ENCODE measurements at regions not wholly inside any gene's neighbourhood (a gene's known extent, or its start where the extent isn't known, plus 50 kb on each side); places are given as distances from the start of the nearest gene placed in this dataset.

DNA sequence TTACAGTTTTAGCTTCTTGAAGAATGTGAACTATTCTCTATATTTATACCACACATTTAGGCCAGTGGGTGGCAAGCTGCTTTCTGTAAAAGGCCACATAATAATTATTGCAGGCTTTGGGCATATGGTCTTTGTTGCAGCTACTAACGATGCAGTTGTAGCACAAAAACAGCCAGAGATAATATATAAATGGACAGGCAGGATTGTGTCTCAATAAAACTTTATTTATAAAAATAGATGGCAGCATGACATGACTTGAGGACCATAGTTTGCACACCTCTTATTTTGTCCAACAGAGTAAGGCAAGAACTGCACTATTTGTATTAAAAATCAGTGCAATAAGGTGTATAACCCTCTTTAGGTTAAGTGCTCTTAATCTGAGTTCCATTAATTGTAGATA, 415.0 kb downstream of the ANXA1 start:
- no peak for DNase-seq

DNA sequence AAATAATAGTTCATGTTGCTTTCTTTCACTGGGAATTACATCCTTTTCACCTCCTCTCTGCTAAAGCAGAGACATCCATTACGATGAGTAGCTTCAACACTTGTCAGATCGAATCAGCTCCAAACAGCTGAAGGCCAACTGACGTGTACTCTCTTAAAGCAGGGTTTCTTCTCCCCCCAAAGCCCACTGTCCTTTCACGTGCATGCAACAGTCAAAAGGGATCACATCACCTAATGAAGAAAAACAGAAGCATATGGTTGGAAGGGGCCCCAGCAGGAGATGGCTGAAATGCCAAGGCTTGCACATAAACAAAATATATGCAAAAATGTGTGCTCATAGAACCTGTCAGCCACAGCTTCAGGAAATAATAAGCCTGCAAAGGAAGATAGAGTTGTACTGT, 421.6 kb downstream of the ANXA1 start:
- no peak for DNase-seq

DNA sequence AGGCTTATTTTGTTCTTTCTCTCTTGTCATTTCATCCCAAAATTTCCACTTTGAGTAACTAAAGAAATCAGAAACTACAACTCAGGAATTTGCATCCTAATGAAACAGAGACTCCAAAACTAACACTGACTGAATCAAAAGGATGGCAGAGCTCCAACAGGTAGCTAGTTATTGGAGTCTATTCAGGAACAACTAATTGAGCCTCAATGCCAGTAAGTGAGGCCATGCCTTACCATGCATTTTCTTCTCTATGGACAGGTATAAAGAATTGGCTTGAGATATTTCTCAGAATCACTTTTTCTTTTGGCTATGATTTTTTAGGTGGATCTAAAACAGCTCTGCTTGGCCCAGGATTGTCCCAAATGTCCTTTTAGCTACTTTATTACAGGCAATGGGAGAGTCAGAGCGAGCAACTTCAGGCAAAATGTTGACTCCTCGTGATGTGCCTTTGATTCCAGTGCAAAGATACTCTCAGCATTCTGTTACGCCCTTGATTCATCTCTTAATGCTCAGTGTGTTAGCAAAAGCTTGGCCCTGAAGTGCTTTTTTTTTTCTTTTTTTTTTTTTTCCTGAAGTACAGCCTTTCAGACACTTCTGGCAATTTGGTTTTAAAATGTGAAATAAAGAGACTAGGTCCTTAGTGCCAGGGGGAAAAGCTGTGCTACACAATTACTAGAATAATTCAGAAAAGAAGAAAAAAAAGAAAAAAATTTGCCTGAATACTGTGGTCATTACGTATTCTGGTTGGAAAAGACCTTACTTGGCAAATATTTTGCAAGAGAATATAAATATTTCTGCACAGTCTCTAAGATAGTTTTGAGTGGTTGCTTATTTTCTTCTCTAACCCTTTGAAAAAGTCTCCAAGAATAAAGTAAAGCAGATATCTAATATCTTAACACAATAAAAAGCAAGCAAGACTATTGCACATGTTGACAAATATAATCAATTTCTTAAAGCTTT, 423.7 kb downstream of the ANXA1 start:
- DNase-seq, result no peak

DNA sequence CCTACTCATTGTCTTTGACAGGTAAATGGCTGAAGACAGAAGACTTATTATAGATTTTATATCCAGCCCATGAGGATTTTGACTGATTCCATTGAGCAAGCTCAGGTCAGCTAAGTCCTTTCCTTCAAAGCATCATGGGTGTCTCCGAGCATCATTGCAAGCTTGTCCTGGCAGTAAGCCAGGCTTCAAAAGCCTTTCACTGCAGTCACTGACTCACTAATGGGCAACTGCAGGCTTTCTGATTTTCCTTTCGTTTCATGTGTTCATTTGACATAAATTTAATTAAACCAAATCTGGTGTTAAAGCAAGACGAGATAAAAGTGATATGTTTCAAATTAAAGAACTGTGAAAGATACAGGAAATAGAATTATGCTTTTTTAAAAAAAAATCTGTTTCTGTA, 426.2 kb downstream of the ANXA1 start:
- no peak for DNase-seq

DNA sequence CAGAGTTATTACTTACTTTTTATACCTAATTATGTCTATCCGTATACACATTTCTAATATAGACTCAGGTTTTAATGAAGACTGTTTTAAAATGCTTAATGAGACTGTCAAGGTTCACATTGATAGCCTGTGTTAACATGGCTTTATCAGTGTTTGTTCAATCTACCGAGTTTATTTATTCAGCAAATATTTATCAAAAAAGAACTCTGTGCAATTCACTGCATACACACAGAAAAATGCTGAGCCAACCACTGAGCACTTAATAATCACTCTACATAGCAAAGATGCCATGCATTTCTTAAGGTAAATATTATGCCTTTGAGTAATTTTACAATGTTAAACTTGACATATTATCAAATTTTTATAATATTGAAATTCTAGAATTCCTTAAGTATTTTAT, 428.2 kb downstream of the ANXA1 start:
- DNase-seq, result no peak

DNA sequence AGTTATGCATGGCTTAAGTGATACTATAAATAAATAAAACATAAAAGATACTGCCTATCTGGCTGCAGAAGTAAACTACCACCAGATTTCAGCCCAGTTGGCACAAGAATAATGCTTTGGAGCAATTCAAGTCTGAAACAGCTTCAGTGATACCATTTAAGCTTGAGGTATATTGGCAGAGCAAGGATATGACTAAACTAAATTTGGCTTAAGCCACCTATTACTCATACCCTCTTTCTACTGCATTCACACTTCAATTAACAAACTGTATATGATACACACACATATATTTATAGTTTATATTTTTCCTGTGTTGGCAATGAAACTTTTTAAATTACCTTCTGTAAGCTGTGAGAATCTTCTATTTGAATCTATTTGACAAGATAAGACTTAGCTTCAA, 431.9 kb downstream of the ANXA1 start:
- no peak for DNase-seq

DNA sequence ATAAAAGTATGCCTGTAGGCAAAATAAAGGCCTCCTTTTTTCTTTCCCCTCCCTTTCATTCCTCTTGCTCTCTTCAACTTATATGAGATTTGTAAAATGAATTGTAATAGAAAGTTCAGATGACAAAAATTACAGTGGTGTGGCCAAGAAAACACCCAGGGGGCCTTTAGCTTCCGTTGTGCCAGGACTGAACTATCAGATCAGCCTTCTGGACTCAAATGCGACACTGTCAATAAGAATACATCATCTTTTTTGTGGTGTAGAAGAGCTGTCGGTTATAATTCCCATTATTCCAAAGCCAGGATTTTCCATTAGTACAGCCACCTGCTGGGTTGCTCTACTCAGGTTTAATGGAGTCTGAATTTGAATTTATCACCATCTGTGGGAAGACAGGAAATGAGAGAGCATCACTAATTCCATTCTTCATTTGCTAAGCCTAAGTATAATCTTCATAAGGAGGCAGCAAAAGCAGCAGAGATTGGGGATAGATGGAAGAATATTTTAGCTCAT, 443.4 kb downstream of the ANXA1 start:
- DNase-seq, result no peak

DNA sequence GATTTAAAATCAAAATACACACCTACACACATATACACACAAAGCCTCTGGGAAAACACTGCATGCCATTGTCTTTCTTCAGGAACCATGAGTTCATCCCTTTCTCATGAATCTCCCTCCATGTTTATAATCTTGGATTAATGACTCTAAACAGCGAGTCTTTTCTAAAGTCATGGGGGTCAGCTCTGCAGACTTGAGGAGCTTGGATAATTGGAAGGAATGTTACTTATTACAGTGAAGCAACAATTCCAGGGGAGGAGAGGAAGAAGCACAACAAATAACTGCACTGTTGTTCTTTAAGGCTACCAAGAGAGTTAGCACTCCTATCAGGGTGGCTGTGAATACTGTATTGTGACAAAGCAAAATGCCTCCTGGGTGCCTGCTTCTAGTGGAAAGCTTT, 444.7 kb downstream of the ANXA1 start:
- no peak for DNase-seq

DNA sequence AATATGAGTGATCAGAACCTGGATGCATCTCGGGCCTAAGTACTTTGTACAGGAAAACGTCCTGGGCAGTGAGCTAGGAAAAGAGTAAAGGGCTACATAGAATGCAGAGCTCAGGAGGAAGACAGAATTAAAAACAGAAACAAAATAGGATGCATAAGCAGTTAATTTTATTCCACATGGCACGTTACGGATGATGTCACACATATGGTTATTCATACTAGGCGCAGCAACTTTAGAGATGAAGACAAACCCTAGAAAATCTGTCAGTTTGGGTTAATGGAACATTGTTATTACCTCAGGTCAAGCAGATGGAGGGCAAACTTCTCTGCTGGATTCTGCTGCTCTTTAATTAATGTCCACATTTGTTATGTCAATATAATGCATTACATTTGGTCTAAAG, 445.4 kb downstream of the ANXA1 start:
- DNase-seq, result no peak

DNA sequence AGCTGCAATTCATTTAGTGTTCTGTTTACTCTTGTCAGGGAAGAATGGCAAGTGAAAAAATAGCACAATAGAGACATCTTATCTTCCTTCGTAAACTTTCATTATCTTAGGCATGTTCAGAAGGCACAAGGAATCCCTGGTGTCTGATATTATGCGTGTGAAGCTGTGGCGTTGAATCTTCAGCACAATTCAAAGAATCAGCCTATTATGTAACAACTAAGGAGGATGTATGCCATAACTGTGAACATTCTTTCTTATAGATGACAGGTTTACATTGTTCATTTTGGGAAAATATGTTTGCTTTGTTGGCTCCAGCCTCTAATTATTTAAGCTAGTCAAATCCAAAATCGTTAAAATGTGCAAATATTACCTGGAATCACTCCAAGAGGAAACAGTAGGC, 446.1 kb downstream of the ANXA1 start:
- no peak for DNase-seq

DNA sequence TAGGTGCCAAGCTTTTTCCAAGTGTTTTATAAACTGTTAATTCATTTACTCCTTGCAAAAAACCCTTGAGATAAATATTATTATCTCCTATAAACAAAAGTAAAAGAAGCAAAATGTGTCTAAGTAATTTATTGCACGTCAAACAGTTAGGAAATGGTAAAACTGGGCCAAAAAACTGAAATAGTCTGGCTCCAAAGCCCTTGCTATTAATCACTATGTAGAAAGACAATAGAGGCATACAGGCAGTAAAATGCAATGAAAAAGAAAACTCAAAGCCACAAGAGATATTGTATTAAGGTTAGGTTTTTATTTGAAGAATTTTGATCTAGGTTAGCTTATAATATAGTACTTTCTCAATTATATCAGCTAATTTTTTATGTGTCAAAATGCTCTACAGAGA, 457.7 kb downstream of the ANXA1 start:
- DNase-seq, result no peak

DNA sequence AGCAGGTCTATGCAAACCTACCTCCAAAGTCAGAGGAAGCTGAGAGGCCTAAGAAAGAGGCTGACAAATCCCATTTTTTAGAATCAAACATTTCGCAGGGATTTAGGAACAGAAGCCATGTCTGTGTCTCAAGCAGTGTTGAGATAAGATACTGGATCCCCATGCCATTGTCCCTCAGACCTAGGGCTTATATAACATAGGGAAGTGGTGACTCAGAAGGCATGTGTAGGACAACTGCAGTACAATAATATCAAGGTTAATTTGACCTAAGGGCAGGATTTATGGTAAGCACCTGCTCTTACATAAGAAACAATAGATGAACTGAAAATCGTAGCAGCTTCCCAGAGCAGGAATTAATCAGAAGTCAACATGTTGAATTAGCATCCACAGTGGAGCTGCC, 459.4 kb downstream of the ANXA1 start:
- no peak for DNase-seq

DNA sequence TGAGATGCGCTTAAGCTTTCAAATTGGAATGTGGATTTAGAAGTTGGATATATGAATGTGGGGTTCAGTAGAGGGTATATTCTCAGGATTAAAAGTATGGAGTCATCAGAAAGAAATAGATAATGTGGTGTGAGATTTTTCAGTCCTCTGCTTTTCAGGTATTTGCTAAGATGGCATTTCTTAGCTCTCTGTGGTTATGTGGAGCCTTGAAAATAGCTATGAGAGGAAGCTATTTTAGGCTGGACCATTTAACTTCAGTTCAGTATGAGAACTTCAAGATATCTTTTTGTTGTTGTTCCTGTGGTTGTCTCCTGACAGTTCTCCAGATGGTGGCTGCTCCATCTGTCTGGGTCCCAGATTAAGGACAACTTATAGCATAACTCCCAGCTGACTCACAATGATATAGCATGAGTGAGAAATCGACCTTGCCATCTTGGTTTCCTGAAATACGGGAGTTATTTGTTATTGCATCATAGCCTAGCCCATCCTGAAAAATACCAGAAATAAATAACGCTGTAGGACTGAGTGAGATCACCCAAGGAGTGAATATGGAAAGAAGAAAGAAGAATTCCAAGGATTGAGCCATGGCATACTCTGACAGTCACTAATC, 461.5 kb downstream of the ANXA1 start:
- no peak for DNase-seq

DNA sequence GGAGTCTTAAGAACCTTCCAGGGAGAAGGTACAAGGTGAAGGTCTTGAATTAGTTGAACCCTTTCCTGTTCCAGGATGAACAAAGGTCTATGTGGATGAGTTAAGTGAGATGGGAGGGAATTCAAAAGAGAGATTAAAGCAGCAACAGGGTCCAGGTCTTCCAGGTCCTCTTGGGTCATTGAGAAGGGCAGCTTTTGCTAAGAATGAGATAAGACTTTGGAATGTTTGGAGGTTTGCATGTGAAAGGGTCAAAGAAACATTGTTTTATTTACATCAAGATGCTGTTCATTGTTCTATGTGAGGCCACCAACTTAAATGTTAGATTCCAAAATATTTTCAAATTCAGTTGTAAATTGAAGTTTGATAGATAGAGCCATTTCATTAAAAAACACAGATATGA, 463.9 kb downstream of the ANXA1 start:
- no peak for DNase-seq

DNA sequence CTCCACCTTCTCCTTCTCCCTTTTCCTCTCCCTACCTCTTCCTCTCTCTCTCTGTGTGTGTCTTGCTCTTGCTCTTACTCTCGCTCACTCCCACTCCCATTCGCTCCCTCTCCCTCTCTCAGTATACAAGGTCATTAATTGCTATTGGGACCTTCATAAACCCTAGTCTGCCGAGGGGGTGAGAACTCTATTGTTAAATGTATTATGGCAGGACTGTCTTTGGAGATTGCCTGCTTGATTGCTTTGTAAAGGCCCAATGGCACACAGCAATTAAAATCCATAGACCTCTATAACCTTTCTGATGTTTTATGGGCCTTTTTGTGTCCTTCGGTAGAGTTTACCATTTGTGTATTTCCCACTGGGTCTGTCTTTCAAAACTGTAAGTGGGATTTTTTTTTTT, 465.9 kb downstream of the ANXA1 start:
- no peak for DNase-seq

DNA sequence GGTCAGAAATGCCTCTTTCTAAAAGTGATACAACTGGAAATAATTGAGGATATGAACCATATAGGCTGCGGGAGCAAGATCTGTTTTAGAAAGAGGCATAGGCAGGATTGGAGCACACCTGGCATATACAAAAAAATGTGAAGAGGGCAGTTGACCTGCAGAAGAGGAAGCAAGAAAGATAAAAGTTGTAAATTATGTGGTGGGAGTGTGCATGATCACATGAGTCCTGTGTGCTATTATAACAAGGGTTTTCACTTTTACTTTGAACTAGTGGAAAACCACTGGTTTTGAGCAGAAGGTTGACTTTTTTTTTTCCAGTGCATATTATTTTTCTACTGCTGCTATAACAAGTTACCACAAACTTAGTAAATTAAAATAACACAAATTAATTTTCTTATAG, 489.3 kb downstream of the ANXA1 start:
- DNase-seq, result no peak

DNA sequence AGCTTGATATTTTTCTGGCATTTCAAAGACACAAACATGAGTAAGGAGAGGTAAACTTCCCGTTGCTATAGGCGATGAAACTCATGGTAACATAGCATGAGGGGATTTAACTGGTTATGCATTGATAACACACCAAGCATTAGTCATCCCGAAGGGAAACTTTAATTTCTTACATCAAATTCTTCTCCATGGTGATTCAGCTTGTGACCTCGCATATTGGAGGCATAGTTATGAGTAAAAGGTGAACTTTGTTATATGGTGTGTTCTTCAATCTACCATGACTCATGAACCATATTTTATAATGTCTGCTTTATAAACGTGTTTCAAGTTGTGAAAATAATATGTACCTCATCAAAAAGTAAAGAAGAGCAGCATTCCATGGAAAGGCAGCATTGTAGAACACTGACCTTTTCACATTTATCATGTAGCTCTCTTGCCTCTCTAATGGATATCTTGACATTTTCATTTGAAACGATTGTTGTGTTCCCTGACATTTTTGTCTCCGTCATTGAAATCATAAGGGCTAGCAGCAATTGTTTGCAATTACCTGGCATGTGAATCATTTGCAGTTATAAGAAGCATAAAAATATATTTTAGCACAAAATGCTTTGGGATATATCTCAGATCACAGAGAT, 491.8 kb downstream of the ANXA1 start:
- DNase-seq, result no peak

DNA sequence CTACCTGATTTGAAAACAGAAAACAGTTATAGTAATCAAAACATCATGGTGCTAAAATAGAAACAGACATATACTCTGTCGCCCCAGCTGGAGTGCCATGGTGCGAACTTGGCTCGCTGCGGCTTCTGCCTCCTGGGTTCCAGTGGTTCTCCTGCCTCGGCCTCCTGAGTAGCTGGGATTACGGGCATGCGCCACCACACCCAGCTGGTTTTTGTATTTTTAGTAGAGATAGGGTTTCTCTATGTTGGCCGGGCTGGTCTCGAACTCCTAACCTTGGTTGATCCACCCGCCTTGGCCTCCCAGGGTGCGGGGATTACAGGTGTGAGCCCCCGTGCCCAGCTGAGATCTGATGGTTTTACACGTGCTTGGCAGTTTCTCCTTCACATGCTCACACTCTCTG, 495.9 kb downstream of the ANXA1 start:
- no peak for DNase-seq

DNA sequence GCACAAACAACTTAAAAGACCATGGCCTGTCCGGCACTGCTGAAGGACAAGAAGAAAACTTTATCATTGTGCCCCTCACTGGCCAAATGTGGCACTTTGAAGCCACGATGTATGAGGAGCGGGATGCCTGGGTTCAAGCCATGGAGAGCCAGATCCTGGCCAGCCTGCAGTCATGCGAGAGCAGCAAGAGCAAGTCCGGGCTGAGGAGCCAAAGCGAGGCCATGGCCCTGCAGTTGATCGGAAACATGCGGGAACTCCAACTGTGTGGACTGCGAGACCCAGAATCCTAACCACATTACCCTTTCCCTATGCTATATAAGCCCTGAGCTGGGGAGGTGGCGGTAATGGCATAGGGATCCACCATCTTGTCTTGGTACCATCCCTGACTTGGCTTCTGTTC, 497.9 kb downstream of the ANXA1 start:
- no peak for DNase-seq

DNA sequence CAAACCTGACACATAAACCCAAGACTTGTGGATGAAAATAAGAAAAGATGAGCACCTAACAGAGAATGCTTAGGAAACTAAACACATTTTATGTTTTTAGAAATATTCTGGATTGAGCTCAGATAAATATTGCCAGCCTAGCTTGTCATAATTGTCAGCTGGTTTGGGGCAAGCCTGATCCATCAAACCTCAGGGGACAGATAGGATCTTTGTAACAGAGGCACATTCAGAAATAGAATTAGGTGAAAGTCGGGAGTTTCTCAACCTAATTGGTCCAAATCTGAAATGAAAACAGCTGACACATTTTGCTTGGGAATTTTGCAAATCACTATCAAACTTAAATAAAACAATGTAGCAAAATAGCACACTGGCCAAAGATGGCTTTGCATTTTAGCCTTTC, 503.7 kb downstream of the ANXA1 start:
- DNase-seq, result no peak

DNA sequence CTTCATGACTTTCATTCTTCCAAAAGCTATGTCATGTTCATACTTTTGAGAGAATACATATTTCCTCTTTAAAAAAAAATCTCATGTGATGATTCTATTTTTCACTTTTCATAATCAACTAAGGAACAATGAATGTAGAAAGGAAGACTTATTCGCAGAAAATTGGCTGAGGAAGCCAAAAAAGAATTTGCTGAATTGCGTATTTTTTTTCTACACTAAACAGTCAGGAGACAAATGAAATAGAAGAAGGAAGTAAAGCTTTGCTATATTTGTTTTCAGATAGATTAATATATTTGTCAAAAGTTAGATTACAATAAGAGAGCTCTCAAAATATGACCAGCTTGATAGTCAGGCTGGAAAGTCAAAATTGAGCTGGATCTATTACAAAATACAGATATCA, 504.2 kb downstream of the ANXA1 start:
- no peak for DNase-seq

DNA sequence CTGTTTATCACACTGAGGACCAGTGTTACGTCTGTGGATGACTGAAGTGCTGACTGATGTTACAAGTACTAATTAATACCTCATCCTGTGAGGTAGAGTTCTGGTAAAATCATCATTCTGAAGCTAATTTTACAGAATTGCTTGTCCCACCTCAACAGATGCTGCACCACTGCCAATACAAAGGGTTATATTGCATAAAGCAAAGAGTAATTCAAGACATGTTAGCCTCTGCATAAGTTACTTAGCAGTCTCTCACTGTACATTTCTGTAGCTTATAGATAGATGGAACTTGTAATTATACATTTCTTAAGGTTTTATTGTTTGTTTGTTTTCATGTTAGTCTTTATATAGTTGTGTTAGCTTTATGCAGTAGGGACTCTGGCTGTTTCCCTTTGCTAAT, 513.6 kb downstream of the ANXA1 start:
- DNase-seq, result no peak

DNA sequence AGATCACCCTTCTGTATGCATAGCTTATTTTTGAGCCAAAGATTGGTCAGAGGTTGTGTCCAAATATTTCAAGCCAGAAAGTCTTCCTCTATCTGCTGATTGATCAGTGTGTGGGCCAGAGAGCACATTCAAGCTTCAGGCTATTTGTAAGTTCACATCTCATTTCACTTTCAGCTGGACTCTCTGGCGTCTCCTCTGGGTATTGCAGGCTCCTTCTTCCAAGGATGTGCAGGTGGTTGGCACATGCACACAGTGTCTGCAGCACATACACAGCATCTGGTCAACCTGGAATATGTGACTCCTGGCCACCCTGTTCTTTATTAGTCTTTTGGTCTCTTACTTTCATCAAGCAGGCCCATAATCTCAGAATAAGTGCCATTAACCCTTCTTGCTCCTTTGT, 516.1 kb downstream of the ANXA1 start:
- no peak for DNase-seq

DNA sequence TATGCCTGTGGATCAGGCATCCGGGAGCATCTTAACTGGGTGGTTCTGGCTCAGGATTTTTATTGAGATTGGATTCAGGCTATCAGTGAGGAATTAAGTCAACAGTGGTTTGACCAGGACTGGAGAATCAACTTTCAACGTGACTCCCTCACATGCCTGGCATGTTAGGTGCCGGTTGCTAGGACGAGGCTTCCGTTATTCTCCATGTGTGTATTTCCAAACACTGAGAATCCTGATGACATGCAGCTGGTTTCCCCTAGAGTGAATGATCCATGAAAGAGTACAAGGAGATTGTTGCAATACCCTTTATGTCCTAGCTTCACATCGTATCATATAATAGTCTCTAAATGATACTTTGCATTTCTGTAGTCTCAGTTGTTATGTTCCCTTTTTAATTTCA, 529.2 kb downstream of the ANXA1 start:
- no peak for DNase-seq

Measured in NCI-H187 treated with DMSO at 0.1 percent for 48 hours (cell line).